Gastroesophageal sphincter (tissue), 4 donors: ENCODE measurements at regions not wholly inside any gene's neighbourhood (a gene's known extent, or its start where the extent isn't known, plus 50 kb on each side); places are given as distances from the start of the nearest gene placed in this dataset.

Experiments used
- ATAC-seq: fragments of 150-250 bp; one replicate; pipeline ENCODE4 v1.9.1; 2016; ENCODE audit warnings: mild to moderate bottlenecking, moderate library complexity
- H3K27ac ChIP-seq, 4 donors: fragments of 200-600 bp; sonication (generic) in 3 of 4; 1 replicate in 3 of 4; 2 replicates in 1 of 4; pipeline ENCODE4 v1.5.1; 2016 to 2019
- H3K27me3 ChIP-seq: fragments of 200-600 bp; sonication (generic); one replicate; pipeline ENCODE4 v1.5.1; 2019
- H3K36me3 ChIP-seq, 2 donors: fragments of 200-600 bp; sonication (generic); one replicate each; pipeline ENCODE4 v1.5.1; 2019; ENCODE audit warnings: control low read depth in 1 of 2
- H3K4me1 ChIP-seq, 3 donors: fragments of 200-600 bp; sonication (generic); 1 replicate in 2 of 3; 2 replicates in 1 of 3; pipeline ENCODE4 v1.5.1; 2016 to 2019; ENCODE audit warnings: control low read depth in 2 of 3
- H3K4me3 ChIP-seq, 2 donors: fragments of 200-600 bp; sonication (generic); one replicate each; pipeline ENCODE4 v1.5.1; 2019; ENCODE audit warnings: mild to moderate bottlenecking in 1 of 2, moderate library complexity in 1 of 2
- H3K9me3 ChIP-seq, 3 donors: fragments of 200-600 bp; sonication (generic); one replicate each; pipeline ENCODE4 v1.5.1; 2017 to 2019; ENCODE audit warnings: control low read depth in 2 of 3
- CTCF ChIP-seq, 4 experiments: fragments of 200-600 bp in 2 of 4; fragments of 450-650 bp in 2 of 4; sonication (generic) in 1 of 4; IDR thresholded peaks; one replicate each; pipeline ENCODE4 v1.5.1; 2017 to 2019; ENCODE audit warnings: antibody characterized with exemption in 4 of 4, mild to moderate bottlenecking in 2 of 4, moderate library complexity in 2 of 4
- EP300 ChIP-seq: sonication (generic); formaldehyde crosslinking; IDR thresholded peaks from one replicate; pipeline ENCODE4 v1.6.1; 2017; ENCODE audit warnings: antibody characterized with exemption, mild to moderate bottlenecking
- POLR2A ChIP-seq, 2 donors: fragments of 450-650 bp; IDR thresholded peaks; one replicate each; pipeline ENCODE4 v1.6.1; 2017; ENCODE audit warnings: antibody characterized with exemption in 2 of 2, mild to moderate bottlenecking in 2 of 2, moderate library complexity in 1 of 2
- POLR2AphosphoS5 ChIP-seq: sonication (generic); formaldehyde crosslinking; IDR thresholded peaks from one replicate; pipeline ENCODE4 v1.6.1; 2017; ENCODE audit warnings: antibody characterized with exemption
- WGBS, 2 donors: methylation state at CpG; one replicate each; pipeline ENCODE4 v1.1.5; 2018; ENCODE audit warnings: low coverage in 1 of 2; 5-methylcytosine and 5-hydroxymethylcytosine counted together

- no peak overlapping the region for H3K27ac ChIP-seq
- no peaks in the 10 kb centered on the region for H3K36me3 ChIP-seq
- H3K27me3 ChIP-seq: no peaks in the 10 kb centered on the region
- no peak overlapping the region for H3K4me3 ChIP-seq
- H3K9me3 ChIP-seq: no peaks in the 10 kb centered on the region
- no peak for ATAC-seq
- H3K4me1 ChIP-seq: no peaks in the 10 kb centered on the region
- WGBS, 2 donors: no CpG with 5 or more reads among the region's 2 CpGs
- TF ChIP-seq EP300 (no peak), POLR2A (IDR thresholded peaks at IDR 0.05) (no peak), POLR2AphosphoS5 (no peak)
These were observed 1268.8 kb upstream of the CNTN5 start for GRCh38 chr11:97751952-97752351.

GRCh38 chr11:97754976-97755375 lies 1265.8 kb upstream of the CNTN5 start:
- H3K36me3 ChIP-seq: no peaks in the 10 kb centered on the region
- H3K4me1 ChIP-seq: no peaks in the 10 kb centered on the region
- H3K9me3 ChIP-seq: no peaks in the 10 kb centered on the region
- 65 to 85% methylated on average over 3 of the region's 3 CpGs for WGBS, 2 donors
- H3K27ac ChIP-seq: no peak overlapping the region
- no peak overlapping the region for H3K4me3 ChIP-seq
- ATAC-seq: no peak
- no peaks in the 10 kb centered on the region for H3K27me3 ChIP-seq
- TF ChIP-seq POLR2A (IDR thresholded peaks at IDR 0.05) (no peak), CTCF (IDR thresholded peaks at IDR 0.05) (no peak), POLR2AphosphoS5 (no peak), EP300 (no peak)

GRCh38 chr11:97756571-97757335 lies 1264.0 kb upstream of the CNTN5 start:
- Histone ChIP-seq H3K9me3 (no peaks in the 10 kb centered on the region), H3K27ac (no peak overlapping the region), H3K4me1 (no peaks in the 10 kb centered on the region), H3K27me3 (no peaks in the 10 kb centered on the region), H3K4me3 (no peak overlapping the region), H3K36me3 (no peaks in the 10 kb centered on the region)
- TF ChIP-seq POLR2A (IDR thresholded peaks at IDR 0.05): no peak
- TF ChIP-seq EP300: no peak
- TF ChIP-seq CTCF (IDR thresholded peaks at IDR 0.05): no peak
- TF ChIP-seq POLR2AphosphoS5: no peak
- ATAC-seq: no peak
- WGBS, 2 donors: 87 to 91% methylated on average over 4 of the region's 4 CpGs

GRCh38 chr11:97761175-97761574 lies 1259.6 kb upstream of the CNTN5 start:
- WGBS, 2 donors: 22 to 25% methylated on average over 2 of the region's 2 CpGs
- no peaks in the 10 kb centered on the region for H3K9me3 ChIP-seq
- TF ChIP-seq CTCF (IDR thresholded peaks at IDR 0.05) (no peak), POLR2AphosphoS5 (no peak), EP300 (no peak), POLR2A (IDR thresholded peaks at IDR 0.05) (no peak)
- H3K27ac ChIP-seq: no peak overlapping the region
- no peak for ATAC-seq
- no peaks in the 10 kb centered on the region for H3K36me3 ChIP-seq
- H3K27me3 ChIP-seq: no peaks in the 10 kb centered on the region
- H3K4me1 ChIP-seq: no peaks in the 10 kb centered on the region
- H3K4me3 ChIP-seq: no peak overlapping the region

- Histone ChIP-seq H3K27me3 (no peaks in the 10 kb centered on the region), H3K27ac (no peak overlapping the region), H3K9me3 (no peaks in the 10 kb centered on the region), H3K4me3 (no peak overlapping the region), H3K4me1 (no peaks in the 10 kb centered on the region), H3K36me3 (no peaks in the 10 kb centered on the region)
- ATAC-seq: no peak
- TF ChIP-seq POLR2AphosphoS5: no peak
- whole genome bisulfite sequencing, 2 donors: 90 to 100% methylated on average over 1 of the region's 1 CpG
These were observed 1256.6 kb upstream of the CNTN5 start for GRCh38 chr11:97764193-97764592.

GRCh38 chr11:97764605-97765004 lies 1256.1 kb upstream of the CNTN5 start:
- Histone ChIP-seq H3K27ac (no peak overlapping the region), H3K4me3 (no peak overlapping the region), H3K4me1 (no peaks in the 10 kb centered on the region), H3K36me3 (no peaks in the 10 kb centered on the region), H3K27me3 (no peaks in the 10 kb centered on the region), H3K9me3 (no peaks in the 10 kb centered on the region)
- no peak for ATAC-seq
- WGBS, 2 donors: 46 to 60% methylated on average over 2 of the region's 2 CpGs
- TF ChIP-seq POLR2AphosphoS5 (no peak), EP300 (no peak), POLR2A (IDR thresholded peaks at IDR 0.05) (no peak), CTCF (IDR thresholded peaks at IDR 0.05) (no peak)
